ENCODE measurements at regions not wholly inside any gene's neighbourhood (a gene's known extent, or its start where the extent isn't known, plus 50 kb on each side); places are given as distances from the start of the nearest gene placed in this dataset.

DNA sequence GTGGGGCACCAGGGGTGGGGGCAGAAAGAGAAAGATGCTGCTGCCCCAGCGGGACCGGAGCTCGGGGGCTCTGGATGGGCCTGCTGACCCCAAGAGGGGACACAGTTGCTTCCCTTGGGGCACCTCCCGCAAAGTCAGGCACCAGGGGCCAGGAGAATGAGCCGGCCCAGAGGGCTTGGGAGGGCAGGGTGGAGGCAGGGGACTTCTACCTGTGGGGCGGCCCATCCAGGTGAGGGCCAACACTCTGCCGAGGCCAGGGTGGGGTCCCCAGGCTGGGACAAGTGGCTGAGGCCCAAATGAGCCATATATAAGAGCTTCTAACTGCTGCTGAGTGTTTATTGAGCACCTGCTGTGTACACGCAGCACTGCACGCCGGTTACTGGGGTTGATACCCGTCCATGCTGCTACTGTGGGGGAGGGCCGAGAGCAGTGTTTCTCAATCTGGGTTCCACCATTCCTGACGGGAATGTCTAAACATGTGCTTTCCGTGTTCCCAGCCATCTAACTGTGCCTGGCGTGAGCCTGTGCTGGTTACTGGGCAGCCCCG lies 211.7 kb upstream of the GSE1 start:
- TF ChIP-seq, protein P1, sequence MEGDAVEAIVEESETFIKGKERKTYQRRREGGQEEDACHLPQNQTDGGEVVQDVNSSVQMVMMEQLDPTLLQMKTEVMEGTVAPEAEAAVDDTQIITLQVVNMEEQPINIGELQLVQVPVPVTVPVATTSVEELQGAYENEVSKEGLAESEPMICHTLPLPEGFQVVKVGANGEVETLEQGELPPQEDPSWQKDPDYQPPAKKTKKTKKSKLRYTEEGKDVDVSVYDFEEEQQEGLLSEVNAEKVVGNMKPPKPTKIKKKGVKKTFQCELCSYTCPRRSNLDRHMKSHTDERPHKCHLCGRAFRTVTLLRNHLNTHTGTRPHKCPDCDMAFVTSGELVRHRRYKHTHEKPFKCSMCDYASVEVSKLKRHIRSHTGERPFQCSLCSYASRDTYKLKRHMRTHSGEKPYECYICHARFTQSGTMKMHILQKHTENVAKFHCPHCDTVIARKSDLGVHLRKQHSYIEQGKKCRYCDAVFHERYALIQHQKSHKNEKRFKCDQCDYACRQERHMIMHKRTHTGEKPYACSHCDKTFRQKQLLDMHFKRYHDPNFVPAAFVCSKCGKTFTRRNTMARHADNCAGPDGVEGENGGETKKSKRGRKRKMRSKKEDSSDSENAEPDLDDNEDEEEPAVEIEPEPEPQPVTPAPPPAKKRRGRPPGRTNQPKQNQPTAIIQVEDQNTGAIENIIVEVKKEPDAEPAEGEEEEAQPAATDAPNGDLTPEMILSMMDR (IDR thresholded peaks at IDR 0.05 in 4 of 5, conservative IDR thresholded peaks at IDR 0.05 in 1 of 5), result no peak
- no peak for TF ChIP-seq POLR2A (IDR thresholded peaks at IDR 0.05)
